ENCODE measurements at regions not wholly inside any gene's neighbourhood (a gene's known extent, or its start where the extent isn't known, plus 50 kb on each side); places are given as distances from the start of the nearest gene placed in this dataset.
A peak's percentile ranks its signal among the peaks of the same experiment; 100 is the strongest.
"Not testable (repeated sequence)": the region's sequence is repeated elsewhere in the genome, so short reads cannot be mapped to it uniquely, and the experiment has no call there.

DNA sequence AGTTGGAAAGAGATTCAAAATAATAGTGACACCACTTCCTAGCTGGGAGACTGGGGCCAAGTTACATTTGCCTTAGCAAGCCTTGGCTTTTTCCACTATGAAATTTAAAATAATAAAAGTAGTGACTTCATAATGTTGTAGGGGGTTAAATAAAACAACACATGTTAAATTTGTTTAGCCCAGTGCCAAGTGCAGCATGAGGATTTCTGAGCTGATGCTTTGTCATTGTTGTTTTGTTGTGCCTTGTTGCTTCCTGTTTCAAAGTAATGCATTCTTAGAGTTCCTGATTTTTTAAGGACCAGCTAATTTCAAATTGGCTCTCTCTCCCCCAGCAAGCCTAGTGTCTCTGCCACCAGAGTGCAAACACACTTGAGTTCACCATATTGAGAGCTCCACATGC is 270.7 kb upstream of the PAPPA start:
- intact Hi-C loops (cut with DNase I), result no loop called here
- Histone ChIP-seq H3K9me3 (no peaks in the 10 kb centered on the region), H3K27ac (no peak overlapping the region), H3K36me3 (no peaks in the 10 kb centered on the region), H3K27me3 (replicated peaks; ENCODE audit: insufficient read depth) (peaks cover 5% of the 10 kb centered on the region), H3K4me3 (no peak overlapping the region), H3K4me1 (replicated peaks) (no peaks in the 10 kb centered on the region)
- no peak for DNase-seq (ENCODE audit: low spot score)
- TF ChIP-seq POLR2A (IDR thresholded peaks at IDR 0.05) (no peak), POLR2AphosphoS5 (IDR thresholded peaks at IDR 0.05) (no peak)
- TF ChIP-seq, protein P1, sequence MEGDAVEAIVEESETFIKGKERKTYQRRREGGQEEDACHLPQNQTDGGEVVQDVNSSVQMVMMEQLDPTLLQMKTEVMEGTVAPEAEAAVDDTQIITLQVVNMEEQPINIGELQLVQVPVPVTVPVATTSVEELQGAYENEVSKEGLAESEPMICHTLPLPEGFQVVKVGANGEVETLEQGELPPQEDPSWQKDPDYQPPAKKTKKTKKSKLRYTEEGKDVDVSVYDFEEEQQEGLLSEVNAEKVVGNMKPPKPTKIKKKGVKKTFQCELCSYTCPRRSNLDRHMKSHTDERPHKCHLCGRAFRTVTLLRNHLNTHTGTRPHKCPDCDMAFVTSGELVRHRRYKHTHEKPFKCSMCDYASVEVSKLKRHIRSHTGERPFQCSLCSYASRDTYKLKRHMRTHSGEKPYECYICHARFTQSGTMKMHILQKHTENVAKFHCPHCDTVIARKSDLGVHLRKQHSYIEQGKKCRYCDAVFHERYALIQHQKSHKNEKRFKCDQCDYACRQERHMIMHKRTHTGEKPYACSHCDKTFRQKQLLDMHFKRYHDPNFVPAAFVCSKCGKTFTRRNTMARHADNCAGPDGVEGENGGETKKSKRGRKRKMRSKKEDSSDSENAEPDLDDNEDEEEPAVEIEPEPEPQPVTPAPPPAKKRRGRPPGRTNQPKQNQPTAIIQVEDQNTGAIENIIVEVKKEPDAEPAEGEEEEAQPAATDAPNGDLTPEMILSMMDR (IDR thresholded peaks at IDR 0.05), result no peak

DNA sequence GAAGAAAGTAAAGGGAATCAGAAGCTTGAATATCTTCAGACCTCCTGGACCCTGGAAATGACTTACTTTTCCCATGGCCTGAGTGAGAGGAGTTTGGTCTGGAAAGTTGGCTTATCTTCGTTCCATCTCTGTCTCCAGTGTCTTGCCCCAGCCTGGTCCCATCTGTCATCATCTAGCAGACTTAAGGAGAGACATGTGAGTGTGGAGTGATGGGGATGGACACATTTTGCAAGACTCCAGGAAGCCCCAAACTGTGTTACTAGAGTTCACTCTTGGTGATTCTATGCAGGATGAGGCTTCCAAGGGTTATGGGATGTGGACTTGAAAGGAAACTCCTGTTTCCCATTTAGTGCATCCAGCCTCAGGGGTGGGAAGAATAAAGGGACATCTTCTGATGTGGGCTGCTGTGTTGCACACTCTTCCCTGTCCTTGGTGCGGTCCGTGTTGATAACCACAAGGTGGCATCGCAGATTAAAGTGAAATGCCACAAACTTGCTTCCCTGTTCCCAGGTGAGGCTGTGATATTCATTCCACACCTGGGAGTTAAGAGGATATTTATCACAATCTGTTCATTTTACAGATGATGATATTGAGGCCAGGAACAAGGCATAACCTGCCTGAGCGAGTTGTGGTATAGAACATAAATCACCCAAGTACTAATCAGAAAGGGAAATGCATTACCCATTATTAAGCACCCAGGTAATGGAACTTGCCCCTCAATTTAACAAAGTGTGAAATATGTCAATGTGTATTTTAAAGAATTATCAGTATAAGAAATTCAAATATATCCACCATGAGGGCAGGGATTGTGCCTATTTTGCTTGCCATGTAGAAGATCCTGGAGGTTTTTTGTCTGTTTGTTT is 269.9 kb upstream of the PAPPA start:
- no peak overlapping the region for H3K27ac ChIP-seq
- 46% methylated on average over 5 of the region's 5 CpGs for WGBS
- H3K4me1 ChIP-seq (replicated peaks), result no peaks in the 10 kb centered on the region
- intact Hi-C loops (cut with DNase I), result no loop called here
- H3K27me3 ChIP-seq (replicated peaks; ENCODE audit: insufficient read depth), result peaks cover 5% of the 10 kb centered on the region
- peak; percentile 12 for DNase-seq (ENCODE audit: low spot score)
- H3K4me3 ChIP-seq, result no peak overlapping the region
- no peaks in the 10 kb centered on the region for H3K9me3 ChIP-seq
- no peak for TF ChIP-seq POLR2A (IDR thresholded peaks at IDR 0.05)
- TF ChIP-seq, protein P1 (IDR thresholded peaks at IDR 0.05), result peak in 3 of 4 experiments; percentile 29 to 42 (median 42)
- no peak for TF ChIP-seq POLR2AphosphoS5 (IDR thresholded peaks at IDR 0.05)
- H3K36me3 ChIP-seq, result no peaks in the 10 kb centered on the region

DNA sequence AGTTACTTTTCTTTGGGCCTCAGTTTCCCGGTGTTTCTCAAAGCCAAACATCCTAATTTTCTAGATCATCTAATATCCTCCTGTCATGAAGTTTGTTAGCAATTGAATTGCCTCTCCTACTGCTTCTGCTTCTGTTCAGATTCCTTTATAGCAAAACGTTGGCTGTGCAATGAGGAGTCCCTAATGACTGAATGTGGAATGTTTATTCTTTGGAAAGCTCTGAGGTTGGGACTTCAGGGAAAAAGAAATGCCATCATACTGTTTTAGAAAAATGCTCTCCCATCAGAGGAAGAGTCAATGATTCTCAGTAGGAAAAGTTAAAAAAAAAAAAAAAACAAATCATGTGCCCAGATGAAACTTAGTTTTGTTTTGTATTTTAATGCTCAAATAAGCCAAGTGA is 268.7 kb upstream of the PAPPA start:
- Histone ChIP-seq H3K27me3 (replicated peaks; ENCODE audit: insufficient read depth) (peaks cover 5% of the 10 kb centered on the region), H3K4me3 (no peak overlapping the region), H3K9me3 (no peaks in the 10 kb centered on the region), H3K27ac (no peak overlapping the region), H3K36me3 (no peaks in the 10 kb centered on the region), H3K4me1 (replicated peaks) (no peaks in the 10 kb centered on the region)
- 51% methylated on average over 2 of the region's 2 CpGs for WGBS
- no peak for DNase-seq (ENCODE audit: low spot score)
- TF ChIP-seq, protein P1 (IDR thresholded peaks at IDR 0.05), result no peak
- no peak for TF ChIP-seq POLR2A (IDR thresholded peaks at IDR 0.05)
- TF ChIP-seq POLR2AphosphoS5 (IDR thresholded peaks at IDR 0.05), result no peak
- intact Hi-C loops (cut with DNase I), result no loop called here

DNA sequence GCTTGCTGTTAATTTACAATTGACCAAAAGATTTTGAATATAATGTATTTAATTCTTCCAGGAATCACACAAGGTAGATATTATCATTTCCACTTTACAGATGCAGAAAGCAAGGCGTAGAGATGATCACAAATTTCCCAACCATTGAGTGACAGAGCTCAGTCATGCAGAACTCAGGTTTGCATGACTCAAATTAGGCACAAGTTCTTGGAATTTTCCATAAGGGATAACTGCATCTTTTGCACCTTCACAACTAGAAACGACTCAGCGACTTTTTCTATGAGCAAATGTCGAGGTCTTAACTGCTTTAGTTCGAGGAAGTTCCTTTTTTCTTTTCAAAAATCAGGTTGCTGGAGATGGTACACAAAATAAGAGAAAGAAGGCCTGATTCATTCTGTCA is 265.5 kb upstream of the PAPPA start:
- Histone ChIP-seq H3K9me3 (no peaks in the 10 kb centered on the region), H3K27ac (no peak overlapping the region), H3K27me3 (replicated peaks; ENCODE audit: insufficient read depth) (peaks cover 5% of the 10 kb centered on the region), H3K36me3 (no peaks in the 10 kb centered on the region), H3K4me3 (no peak overlapping the region), H3K4me1 (replicated peaks) (no peaks in the 10 kb centered on the region)
- no peak for DNase-seq (ENCODE audit: low spot score)
- TF ChIP-seq POLR2AphosphoS5 (IDR thresholded peaks at IDR 0.05) (no peak), POLR2A (IDR thresholded peaks at IDR 0.05) (no peak)
- TF ChIP-seq, protein P1 (IDR thresholded peaks at IDR 0.05), result no peak
- intact Hi-C loops (cut with DNase I), result no loop called here
- 89% methylated on average over 5 of the region's 5 CpGs for WGBS

DNA sequence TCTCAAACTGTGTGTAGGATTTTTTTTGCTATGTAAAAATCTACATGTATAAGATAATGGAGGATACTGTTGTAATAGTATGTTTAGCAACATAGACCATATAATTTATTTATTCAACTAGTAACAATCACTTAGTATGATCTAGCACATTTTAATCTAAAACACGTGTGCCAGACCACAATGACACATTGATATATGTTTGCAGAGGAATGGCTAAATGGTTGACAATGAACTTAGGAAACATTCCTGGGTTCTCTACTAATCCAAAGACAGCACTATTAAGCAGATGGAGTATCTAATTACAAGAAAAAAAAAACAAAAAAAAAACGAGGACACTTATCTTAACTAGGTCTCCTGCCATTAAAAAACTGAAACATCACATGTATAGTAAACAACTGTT is 261.7 kb upstream of the PAPPA start:
- Histone ChIP-seq H3K4me1 (replicated peaks) (no peaks in the 10 kb centered on the region), H3K27ac (no peak overlapping the region), H3K36me3 (no peaks in the 10 kb centered on the region), H3K4me3 (no peak overlapping the region), H3K9me3 (no peaks in the 10 kb centered on the region), H3K27me3 (replicated peaks; ENCODE audit: insufficient read depth) (peaks cover 5% of the 10 kb centered on the region)
- no peak for DNase-seq (ENCODE audit: low spot score)
- TF ChIP-seq, protein P1 (IDR thresholded peaks at IDR 0.05), result no peak
- no peak for TF ChIP-seq POLR2AphosphoS5 (IDR thresholded peaks at IDR 0.05)
- no peak for TF ChIP-seq POLR2A (IDR thresholded peaks at IDR 0.05)
- intact Hi-C loops (cut with DNase I), result no loop called here
- 32% methylated on average over 2 of the region's 2 CpGs for WGBS

DNA sequence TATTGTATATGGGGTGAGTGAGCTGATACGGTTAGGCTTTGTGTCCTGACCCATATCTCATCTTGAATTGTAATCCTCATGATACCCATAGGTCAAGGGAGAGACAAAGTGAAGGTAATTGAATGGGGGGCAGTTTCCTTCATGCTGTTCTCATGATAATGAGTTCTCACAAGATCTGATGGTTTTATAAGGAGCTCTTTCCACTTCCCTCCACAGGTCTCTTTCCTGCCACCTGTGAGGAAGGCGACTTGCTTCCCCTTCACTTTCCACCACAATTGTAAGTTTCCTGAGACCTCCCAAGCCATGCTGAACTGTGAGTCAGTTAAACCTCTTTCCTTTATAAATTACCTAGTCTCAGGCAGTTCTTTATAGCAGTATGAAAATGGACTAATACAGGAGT is 255.1 kb upstream of the PAPPA start:
- intact Hi-C loops (cut with DNase I); H3K4me3 ChIP-seq; H3K4me1 ChIP-seq (replicated peaks); H3K9me3 ChIP-seq; H3K27ac ChIP-seq; DNase-seq (ENCODE audit: low spot score); H3K36me3 ChIP-seq; H3K27me3 ChIP-seq (replicated peaks; ENCODE audit: insufficient read depth): not testable (repeated sequence)
- WGBS, result 71% methylated on average over 2 of the region's 2 CpGs

All from prostate gland (tissue), 2 donors.